T-helper 9 cell (primary cell): ENCODE measurements at regions not wholly inside any gene's neighbourhood (a gene's known extent, or its start where the extent isn't known, plus 50 kb on each side); places are given as distances from the start of the nearest gene placed in this dataset.
"Not testable (repeated sequence)": the region's sequence is repeated elsewhere in the genome, so short reads cannot be mapped to it uniquely, and the experiment has no call there.

Experiments
- DNase-seq: peaks from one replicate; pipeline ENCODE4 v3.0.0-alpha.2; 2020

DNA sequence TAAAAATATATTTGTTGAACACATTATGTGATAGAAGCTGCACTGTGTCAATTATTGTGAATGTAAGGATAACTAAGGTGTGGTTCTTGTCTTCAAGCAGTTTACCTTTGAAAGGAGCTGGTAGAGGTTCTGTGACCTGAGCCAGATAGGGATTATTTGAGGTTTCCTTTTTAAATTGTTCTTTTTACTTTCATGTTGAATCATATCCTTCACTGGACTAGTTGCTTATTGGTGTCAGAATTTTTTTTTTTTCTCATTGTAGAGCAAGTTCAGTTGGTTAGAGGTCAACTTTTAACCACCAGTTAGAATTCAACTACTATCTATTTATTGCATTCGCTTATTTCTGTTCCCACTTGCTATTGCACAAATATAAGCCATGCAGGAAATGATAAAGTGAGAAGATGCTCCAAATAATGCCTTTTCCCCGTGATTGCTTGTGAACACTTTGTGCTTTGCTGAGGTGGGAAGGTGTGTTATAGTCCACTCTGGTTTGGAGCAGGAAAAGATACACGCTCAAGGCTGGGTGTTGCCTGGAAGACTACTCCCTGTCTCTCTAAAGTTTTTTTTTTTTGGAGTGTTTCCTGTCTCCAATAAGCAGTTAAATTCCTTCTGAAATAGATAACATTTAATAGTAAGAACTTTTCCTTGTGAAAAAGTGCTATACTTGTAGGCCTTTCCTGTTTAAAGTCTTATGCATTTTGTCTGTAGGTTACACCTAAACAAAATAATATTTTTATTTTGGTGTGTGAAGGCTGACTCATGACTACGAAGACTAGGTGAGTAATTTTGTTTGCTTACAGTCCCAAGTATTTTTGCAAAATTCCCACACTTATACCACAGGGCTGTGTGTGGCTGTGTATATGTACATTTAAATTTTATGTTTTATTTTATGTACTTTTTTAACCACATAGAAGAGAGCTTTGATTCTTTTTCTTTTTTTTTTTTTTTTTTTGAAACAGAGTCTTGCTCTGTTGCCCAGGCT is 83.8 kb upstream of the LCORL start:
- DNase-seq, result no peak

DNA sequence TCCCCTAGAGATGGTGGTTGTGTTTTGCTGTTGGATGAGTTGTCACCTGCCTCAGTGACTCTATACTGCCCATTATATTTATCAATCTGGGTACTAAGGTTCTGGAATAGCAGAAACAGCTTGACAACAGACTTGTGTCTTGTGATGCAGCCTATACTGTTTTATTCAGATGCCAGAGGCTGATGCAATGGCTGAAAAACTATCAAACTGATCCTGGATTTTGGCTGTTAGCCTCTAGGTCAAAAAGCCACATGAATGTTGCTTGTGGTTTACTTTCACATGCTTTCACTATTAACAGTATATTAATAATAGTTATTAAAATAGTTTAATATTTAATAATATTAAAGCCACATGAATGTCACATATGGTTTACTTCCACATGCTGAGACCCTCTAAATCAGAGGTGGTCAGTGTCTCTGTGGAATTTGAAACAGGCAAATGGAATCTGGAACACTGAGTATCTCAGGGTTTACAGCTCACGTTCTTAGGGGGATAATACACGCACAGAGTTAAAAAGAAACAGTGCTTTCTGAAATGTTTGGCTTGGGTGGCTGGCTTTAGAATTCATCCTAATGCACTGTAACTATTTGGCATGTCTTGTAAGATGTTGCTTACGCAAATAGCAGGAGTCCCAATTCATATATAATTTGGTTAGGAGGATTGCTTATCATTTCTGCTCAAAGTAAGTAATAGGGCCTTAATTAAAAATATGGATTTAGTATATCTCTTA is 82.5 kb upstream of the LCORL start:
- DNase-seq, result no peak

DNA sequence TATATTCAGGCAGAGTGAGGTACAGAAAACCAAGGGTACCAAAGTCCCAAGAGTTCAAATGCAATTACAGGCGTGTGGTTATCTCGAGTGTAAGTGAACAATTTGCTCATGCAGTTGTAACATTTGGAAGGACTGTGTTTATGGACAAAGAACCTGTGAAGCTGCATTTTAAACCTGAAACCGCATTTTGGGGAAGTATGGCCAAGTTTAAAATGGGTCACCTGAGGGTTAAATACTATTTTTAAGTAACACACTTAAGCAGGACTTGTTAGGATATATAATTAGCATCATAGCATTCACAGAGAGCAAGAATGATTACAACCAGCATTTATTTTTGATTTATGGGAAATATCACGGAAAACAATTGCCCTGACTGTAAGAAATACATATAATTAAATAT is 79.1 kb upstream of the LCORL start:
- DNase-seq, result no peak

DNA sequence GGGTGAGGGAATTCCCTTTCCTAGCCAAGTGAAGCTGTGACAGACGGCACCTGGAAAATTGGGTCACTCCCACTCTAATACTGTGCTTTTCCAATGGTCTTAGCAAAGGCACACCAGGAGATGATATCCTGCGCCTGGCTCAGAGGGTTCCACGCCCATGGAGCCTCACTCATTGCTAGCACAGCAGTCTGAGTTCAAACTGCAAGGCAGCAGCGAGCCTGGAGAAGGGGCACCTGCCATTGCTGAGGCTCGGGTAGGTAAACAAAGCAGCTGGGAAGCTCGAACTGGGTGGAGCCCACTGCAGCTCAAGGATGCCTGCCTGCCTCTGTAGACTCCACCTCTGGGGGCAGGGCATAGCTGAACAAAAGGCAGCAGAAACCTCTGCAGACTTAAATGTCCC is 68.9 kb upstream of the LCORL start:
- DNase-seq, result not testable (repeated sequence)

DNA sequence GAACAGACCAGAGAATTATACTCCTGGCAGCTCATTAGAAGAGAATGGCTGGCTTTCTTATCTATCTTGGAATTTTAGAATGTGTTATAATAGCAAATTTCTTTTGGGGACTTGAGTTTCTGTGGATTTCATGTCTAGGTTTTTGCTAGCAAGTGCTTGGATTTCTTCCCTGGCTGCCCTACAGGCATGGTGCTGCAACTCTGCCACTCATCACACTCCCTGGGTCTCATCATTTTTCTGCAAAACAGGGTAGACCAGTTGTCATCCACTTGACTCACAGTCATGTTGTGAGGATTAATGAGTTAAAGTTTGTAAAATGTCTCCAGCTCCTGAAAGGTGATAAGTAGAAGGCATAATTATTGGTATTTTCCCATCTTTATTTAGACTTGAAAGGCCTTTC is 60.7 kb upstream of the LCORL start:
- no peak for DNase-seq

DNA sequence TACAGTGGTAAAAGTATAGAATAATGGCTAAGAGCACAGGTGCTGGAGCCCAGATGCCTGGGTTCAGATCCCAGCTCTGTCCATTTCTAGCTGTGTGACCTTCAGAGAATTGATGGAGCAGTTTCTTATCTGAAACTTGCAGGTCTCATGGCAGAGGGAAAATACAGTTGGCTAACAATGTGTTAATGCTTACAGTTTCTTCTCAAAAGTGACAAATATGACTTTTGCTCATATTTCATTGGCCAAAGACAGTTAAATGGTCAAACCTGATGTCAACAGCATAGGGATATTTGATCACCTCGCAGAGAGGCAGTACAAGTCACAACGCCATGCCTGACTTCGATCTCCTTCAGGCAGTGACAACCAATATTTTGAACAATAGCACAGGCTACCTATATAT is 60.2 kb upstream of the LCORL start:
- no peak for DNase-seq

DNA sequence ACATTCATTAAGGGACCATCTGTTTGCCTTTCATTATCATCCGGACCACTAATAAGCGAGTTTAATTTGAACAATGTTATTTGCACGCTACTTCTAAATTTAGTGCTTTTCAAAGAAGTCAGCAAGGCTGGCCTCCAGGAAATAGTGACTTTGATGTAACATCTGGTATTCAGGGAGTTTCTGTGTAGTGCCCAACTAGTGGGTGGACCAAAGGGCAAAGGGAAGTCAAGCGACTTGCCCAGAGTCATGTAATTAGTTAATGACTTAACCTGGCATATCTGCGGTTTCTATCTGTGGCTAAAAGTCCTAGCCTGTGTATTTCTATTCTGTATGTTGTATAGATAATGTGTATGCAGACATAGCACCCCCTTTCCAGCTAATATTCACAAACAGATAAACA is 56.3 kb upstream of the LCORL start:
- DNase-seq, result no peak

DNA sequence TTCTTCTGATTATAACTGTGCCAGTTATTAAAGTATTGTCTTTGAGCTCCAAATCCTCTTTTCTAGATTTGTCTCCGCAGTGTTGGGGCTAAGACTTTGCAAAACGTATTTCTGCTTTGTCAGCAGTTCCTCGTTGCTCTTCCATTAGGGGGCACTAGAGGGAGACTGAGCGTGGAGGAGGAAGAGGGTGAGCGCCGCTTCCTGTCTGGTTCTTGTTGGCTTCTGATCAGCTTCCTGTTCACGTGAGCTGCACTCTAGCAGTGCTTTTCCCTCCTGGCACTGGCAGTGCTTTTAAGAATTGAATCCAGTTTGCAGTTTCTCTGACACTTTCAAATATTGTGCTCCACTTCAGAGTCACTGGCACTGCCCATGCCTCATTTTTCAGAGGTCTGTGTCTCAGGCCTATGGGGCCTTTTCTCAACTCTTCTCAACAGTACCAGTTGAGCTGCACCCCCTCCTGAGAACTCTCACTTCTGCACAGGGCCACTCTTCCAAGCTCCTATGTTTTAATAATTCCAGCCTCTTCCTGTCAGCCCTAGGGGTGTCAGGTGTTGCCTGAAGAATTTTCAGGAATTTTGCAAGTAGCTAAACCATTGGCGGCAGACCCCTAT is 54.4 kb upstream of the LCORL start:
- DNase-seq, result peak; percentile 10

DNA sequence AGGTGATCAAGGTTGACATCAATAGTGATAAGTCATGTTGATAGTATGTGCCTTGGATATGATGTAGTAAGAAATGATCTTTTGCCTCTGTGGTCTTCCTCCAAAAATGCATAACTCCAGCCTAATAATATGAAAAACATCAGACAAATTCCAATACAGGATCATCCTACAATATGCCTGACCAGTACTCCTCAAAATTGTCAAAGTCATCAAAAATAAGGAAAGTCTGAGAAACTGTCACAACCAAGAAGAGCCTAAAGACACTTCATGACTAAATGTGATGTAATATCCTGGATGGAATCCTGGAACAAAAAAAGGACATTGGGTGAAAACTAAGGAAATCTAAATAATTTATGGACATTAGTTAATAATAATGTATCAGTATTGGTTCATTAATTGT is 50.3 kb upstream of the LCORL start:
- no peak for DNase-seq
